ENCODE measurements at regions not wholly inside any gene's neighbourhood (a gene's known extent, or its start where the extent isn't known, plus 50 kb on each side); places are given as distances from the start of the nearest gene placed in this dataset.

DNA sequence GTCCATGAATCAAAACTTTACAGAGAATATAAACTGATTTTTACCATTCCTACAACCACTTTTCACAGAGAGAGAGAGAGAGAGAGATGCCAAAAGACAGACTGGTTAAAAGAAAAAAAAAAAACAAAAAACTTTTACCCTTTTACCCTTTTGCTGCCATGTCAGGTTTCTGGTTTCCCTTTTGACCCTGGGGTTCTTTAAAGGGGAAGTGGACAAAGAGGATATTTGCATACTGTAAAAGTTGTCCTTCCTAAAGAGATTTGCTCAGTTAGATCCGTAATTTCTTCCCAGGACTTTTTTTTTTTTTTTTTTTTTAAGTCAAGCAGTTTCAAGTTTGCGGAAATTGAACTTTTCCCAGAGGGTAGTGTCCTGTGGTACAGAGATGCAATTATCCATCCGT, 287.8 kb upstream of the RGS18 start:
- Histone ChIP-seq H3K4me1 (ENCODE audit: control insufficient read depth, insufficient read depth, low read length) (no peaks in the 10 kb centered on the region), H3K4me3 (ENCODE audit: low read length) (no peak overlapping the region), H3K36me3 (ENCODE audit: control insufficient read depth, insufficient read depth, low read length) (no peaks in the 10 kb centered on the region), H3K27me3 (ENCODE audit: control insufficient read depth, insufficient read depth, low read length) (no peaks in the 10 kb centered on the region), H3K9me3 (ENCODE audit: control insufficient read depth, low read depth, low read length) (no peaks in the 10 kb centered on the region), H3K27ac (ENCODE audit: low read length) (no peak overlapping the region)
- WGBS (ENCODE audit: insufficient coverage, low lambda C conversion rate) = no CpG with 5 or more reads among the region's 3 CpGs
- DNase-seq = no peak

DNA sequence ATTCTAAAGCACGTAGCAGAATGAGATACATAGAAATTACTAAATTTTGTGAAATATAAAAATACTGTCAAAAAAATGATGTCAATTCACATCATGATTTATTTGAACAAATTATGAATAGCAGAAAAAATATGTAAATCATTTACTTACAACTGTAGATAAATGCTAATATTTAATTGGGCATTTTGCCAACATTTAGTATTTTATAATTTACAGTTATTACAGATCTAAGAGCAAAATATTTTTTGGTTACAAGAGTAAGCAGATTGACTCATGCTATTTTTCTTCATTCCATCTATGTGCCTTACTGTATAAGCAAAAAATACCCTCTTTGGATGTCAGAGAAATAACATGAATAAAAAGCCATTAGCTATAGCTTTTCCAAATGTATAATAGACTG, 282.3 kb upstream of the RGS18 start:
- 88% methylated on average over 1 of the region's 1 CpG for WGBS (ENCODE audit: insufficient coverage, low lambda C conversion rate)
- no peaks in the 10 kb centered on the region for H3K36me3 ChIP-seq (ENCODE audit: control insufficient read depth, insufficient read depth, low read length)
- H3K4me3 ChIP-seq (ENCODE audit: low read length) = no peak overlapping the region
- no peak overlapping the region for H3K27ac ChIP-seq (ENCODE audit: low read length)
- H3K4me1 ChIP-seq (ENCODE audit: control insufficient read depth, insufficient read depth, low read length) = no peaks in the 10 kb centered on the region
- no peak for DNase-seq
- H3K9me3 ChIP-seq (ENCODE audit: control insufficient read depth, low read depth, low read length) = no peaks in the 10 kb centered on the region
- no peaks in the 10 kb centered on the region for H3K27me3 ChIP-seq (ENCODE audit: control insufficient read depth, insufficient read depth, low read length)

DNA sequence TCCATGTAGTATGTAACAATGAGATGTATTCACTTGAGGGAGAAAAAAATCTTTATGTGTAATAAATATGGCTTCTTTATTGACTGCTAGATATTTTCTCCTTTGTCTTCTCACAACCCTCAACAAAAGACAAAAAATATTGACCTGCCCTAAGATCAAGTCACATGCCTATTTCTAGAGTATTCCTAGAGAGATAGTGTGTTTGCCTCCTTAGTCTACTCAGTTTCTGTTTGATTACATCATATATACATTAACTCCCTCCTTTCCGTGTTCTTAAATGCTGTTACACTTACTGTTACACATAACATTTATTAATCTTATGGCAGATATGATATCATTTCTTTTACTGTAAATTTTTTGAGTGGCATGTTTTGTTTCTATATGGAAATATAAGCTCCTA, 281.6 kb upstream of the RGS18 start:
- Histone ChIP-seq H3K36me3 (ENCODE audit: control insufficient read depth, insufficient read depth, low read length) (no peaks in the 10 kb centered on the region), H3K27ac (ENCODE audit: low read length) (no peak overlapping the region), H3K27me3 (ENCODE audit: control insufficient read depth, insufficient read depth, low read length) (no peaks in the 10 kb centered on the region), H3K9me3 (ENCODE audit: control insufficient read depth, low read depth, low read length) (no peaks in the 10 kb centered on the region), H3K4me1 (ENCODE audit: control insufficient read depth, insufficient read depth, low read length) (no peaks in the 10 kb centered on the region), H3K4me3 (ENCODE audit: low read length) (no peak overlapping the region)
- DNase-seq = no peak
- WGBS (ENCODE audit: insufficient coverage, low lambda C conversion rate) = 83% methylated on average over 1 of the region's 1 CpG

DNA sequence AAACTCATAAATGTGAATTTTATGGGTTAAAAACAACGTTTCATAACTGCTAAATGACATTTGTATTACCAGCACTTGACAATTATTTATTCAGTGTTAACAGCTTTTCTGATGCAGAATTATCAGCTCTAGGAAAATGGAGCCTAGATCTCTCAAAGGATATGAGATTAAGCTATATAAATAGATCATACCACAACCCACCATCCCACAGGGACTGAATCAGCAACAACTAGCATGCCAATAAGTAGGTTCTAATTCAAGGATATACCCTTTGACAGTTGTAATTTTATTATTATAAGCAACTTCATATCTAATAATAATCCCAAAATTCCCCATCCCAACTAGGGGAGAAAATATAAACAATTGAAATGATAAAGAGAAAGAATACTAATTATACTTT, 275.4 kb upstream of the RGS18 start:
- Histone ChIP-seq H3K4me3 (ENCODE audit: low read length) (no peak overlapping the region), H3K9me3 (ENCODE audit: control insufficient read depth, low read depth, low read length) (no peaks in the 10 kb centered on the region), H3K36me3 (ENCODE audit: control insufficient read depth, insufficient read depth, low read length) (no peaks in the 10 kb centered on the region), H3K4me1 (ENCODE audit: control insufficient read depth, insufficient read depth, low read length) (no peaks in the 10 kb centered on the region), H3K27ac (ENCODE audit: low read length) (no peak overlapping the region), H3K27me3 (ENCODE audit: control insufficient read depth, insufficient read depth, low read length) (no peaks in the 10 kb centered on the region)
- no CpG with 5 or more reads among the region's 1 CpG for WGBS (ENCODE audit: insufficient coverage, low lambda C conversion rate)
- DNase-seq = no peak

DNA sequence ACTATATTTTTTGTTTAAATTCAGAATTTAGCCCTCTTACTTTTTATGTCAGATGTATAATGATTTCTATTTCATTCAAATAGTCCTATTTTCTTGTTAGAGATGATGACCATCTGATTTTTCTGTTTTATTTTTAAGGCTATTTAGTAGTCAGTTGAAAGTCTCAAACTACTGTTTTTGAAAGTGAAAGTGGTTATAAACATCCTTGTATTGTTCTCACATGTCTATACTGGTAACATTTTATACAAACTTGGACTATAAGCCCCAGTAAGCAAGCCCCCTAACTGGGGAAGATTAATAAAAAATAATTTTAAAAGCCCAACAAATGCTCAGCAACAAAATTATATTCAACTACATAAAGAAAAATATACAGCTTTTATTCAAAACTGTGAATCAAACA, 271.3 kb upstream of the RGS18 start:
- DNase-seq = no peak
- Histone ChIP-seq H3K27ac (ENCODE audit: low read length) (no peak overlapping the region), H3K9me3 (ENCODE audit: control insufficient read depth, low read depth, low read length) (no peaks in the 10 kb centered on the region), H3K27me3 (ENCODE audit: control insufficient read depth, insufficient read depth, low read length) (no peaks in the 10 kb centered on the region), H3K4me3 (ENCODE audit: low read length) (no peak overlapping the region), H3K36me3 (ENCODE audit: control insufficient read depth, insufficient read depth, low read length) (no peaks in the 10 kb centered on the region), H3K4me1 (ENCODE audit: control insufficient read depth, insufficient read depth, low read length) (no peaks in the 10 kb centered on the region)

DNA sequence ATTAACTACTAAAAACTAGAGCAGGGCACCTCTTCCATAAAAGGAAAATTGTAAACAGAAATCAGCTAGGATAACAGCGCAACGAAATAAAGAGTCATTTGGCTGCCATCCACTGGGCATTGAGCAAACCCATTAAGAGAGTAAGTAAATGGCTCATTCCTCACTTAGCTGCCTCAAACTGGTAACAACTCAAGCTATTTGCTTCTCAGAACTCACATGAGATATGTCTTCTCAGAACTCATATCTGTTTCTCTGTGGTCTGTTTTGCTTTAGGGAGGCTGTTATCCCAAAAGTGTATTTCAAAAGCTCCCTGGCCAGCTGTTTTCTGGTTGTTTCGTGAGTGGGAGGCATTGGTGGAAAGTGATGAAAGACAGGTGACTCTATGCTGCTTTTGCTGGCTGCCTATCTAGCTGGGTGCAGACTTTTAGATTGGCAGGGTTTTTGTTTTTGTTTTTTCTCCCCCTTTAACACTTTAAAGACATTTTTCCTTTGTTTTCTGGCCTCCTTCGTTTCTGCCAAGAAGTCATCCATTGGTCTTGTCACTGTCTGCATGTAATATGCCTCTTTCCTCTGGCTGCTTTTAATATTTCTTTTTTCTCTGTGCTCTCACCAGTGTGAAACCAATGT, 269.2 kb upstream of the RGS18 start:
- H3K36me3 ChIP-seq (ENCODE audit: control insufficient read depth, insufficient read depth, low read length) = no peaks in the 10 kb centered on the region
- no peak overlapping the region for H3K27ac ChIP-seq (ENCODE audit: low read length)
- no peaks in the 10 kb centered on the region for H3K9me3 ChIP-seq (ENCODE audit: control insufficient read depth, low read depth, low read length)
- no peak for DNase-seq
- H3K27me3 ChIP-seq (ENCODE audit: control insufficient read depth, insufficient read depth, low read length) = no peaks in the 10 kb centered on the region
- no peaks in the 10 kb centered on the region for H3K4me1 ChIP-seq (ENCODE audit: control insufficient read depth, insufficient read depth, low read length)
- H3K4me3 ChIP-seq (ENCODE audit: low read length) = no peak overlapping the region
- 63% methylated on average over 1 of the region's 4 CpGs for WGBS (ENCODE audit: insufficient coverage, low lambda C conversion rate)

DNA sequence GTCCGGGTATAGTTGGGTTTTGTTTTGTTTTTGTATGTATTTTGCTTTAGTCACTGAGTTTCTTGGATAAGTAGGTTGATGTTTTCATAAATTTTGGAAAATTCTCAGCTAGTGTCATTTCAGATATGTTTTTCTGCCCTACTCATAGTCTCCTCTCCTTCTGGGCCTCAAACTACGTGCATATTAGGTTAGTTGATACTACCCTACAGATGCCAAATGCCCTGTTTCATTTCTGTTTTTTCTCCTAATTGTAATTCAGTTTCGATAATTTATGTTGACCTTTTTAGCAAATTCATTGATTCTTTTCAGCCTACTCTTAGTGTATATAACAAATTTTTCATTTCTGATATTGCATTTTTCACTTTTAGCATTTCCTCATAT, 268.6 kb upstream of the RGS18 start:
- DNase-seq = no peak
- WGBS (ENCODE audit: insufficient coverage, low lambda C conversion rate) = 90% methylated on average over 2 of the region's 3 CpGs
- H3K27me3 ChIP-seq (ENCODE audit: control insufficient read depth, insufficient read depth, low read length) = no peaks in the 10 kb centered on the region
- H3K9me3 ChIP-seq (ENCODE audit: control insufficient read depth, low read depth, low read length) = no peaks in the 10 kb centered on the region
- H3K4me1 ChIP-seq (ENCODE audit: control insufficient read depth, insufficient read depth, low read length) = no peaks in the 10 kb centered on the region
- no peaks in the 10 kb centered on the region for H3K36me3 ChIP-seq (ENCODE audit: control insufficient read depth, insufficient read depth, low read length)
- no peak overlapping the region for H3K27ac ChIP-seq (ENCODE audit: low read length)
- H3K4me3 ChIP-seq (ENCODE audit: low read length) = no peak overlapping the region

DNA sequence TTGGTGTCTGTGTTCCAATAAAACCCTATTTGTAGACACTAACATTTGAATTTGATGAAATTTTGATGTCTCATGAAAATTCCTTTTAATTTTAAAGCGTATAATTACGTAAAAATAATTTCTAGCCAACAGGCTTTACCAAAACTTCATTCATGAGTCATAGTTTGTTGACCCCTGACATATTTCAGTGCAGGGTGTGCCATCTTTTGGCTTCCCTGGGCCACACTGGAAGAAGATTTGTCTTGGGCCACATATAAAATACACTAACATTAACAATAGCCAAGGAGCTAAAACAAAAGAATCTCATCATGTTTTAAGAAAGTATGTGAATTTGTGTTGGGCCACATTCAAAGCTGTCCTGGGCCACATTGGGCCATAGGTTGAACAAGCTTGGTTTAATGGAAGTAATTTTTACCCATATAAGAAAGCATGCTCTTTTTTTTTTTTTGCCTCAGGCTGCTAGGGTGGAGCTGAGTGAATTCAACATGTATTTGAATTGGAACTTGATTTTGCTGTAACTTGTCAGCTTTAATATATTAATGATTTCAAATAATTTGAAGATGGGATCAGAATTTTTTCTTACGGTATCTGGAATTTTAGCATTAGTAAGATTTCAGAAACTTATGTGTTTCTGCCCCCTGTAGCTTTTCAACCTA, 267.7 kb upstream of the RGS18 start:
- WGBS (ENCODE audit: insufficient coverage, low lambda C conversion rate) = 100% methylated on average over 1 of the region's 3 CpGs
- H3K36me3 ChIP-seq (ENCODE audit: control insufficient read depth, insufficient read depth, low read length) = no peaks in the 10 kb centered on the region
- no peaks in the 10 kb centered on the region for H3K27me3 ChIP-seq (ENCODE audit: control insufficient read depth, insufficient read depth, low read length)
- H3K4me3 ChIP-seq (ENCODE audit: low read length) = no peak overlapping the region
- no peaks in the 10 kb centered on the region for H3K9me3 ChIP-seq (ENCODE audit: control insufficient read depth, low read depth, low read length)
- DNase-seq = no peak
- no peaks in the 10 kb centered on the region for H3K4me1 ChIP-seq (ENCODE audit: control insufficient read depth, insufficient read depth, low read length)
- H3K27ac ChIP-seq (ENCODE audit: low read length) = no peak overlapping the region

DNA sequence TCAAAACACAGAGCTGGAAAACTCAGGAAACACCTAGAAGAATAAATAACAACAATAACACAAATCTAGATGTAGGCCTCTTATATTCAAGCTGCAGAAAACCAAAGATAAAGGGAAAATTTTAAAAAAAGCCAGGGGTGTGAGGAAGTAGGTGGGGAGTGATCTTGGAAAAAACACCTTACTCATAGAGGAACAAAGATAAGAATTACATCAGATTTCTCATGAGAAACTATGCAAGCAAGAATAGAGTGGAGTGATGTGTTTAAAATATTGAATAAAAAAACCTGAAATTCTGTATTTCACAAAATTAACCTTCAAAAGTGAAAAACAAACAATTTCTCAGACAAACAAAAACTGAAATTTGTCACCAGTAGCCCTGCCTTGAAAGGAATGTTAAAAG, 265.5 kb upstream of the RGS18 start:
- no peak overlapping the region for H3K27ac ChIP-seq (ENCODE audit: low read length)
- no peak for DNase-seq
- H3K36me3 ChIP-seq (ENCODE audit: control insufficient read depth, insufficient read depth, low read length) = no peaks in the 10 kb centered on the region
- H3K9me3 ChIP-seq (ENCODE audit: control insufficient read depth, low read depth, low read length) = no peaks in the 10 kb centered on the region
- no peaks in the 10 kb centered on the region for H3K27me3 ChIP-seq (ENCODE audit: control insufficient read depth, insufficient read depth, low read length)
- H3K4me1 ChIP-seq (ENCODE audit: control insufficient read depth, insufficient read depth, low read length) = no peaks in the 10 kb centered on the region
- no peak overlapping the region for H3K4me3 ChIP-seq (ENCODE audit: low read length)

DNA sequence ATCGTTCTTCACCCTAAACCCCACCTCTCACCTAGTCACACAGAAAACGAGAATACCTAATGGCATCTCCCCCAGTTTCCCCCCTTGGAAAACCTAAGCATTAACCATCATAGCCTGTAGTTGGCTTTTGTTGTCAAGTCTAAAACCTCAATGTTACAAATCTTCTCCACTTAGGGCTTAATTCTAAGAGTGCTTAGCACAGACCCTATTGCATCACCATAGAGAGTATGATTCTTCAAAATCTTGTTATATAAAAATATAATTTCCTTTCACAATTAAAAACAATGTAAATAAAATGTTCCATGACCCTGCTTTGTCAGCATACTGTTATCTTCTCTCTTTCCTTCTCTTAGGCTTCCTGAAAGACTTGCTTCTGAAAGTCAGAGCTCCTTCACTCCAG, 263.2 kb upstream of the RGS18 start:
- H3K27ac ChIP-seq (ENCODE audit: low read length) = no peak overlapping the region
- H3K4me3 ChIP-seq (ENCODE audit: low read length) = no peak overlapping the region
- H3K9me3 ChIP-seq (ENCODE audit: control insufficient read depth, low read depth, low read length) = no peaks in the 10 kb centered on the region
- DNase-seq = no peak
- no peaks in the 10 kb centered on the region for H3K27me3 ChIP-seq (ENCODE audit: control insufficient read depth, insufficient read depth, low read length)
- WGBS (ENCODE audit: insufficient coverage, low lambda C conversion rate) = no CpG with 5 or more reads among the region's 2 CpGs
- H3K36me3 ChIP-seq (ENCODE audit: control insufficient read depth, insufficient read depth, low read length) = no peaks in the 10 kb centered on the region
- no peaks in the 10 kb centered on the region for H3K4me1 ChIP-seq (ENCODE audit: control insufficient read depth, insufficient read depth, low read length)

DNA sequence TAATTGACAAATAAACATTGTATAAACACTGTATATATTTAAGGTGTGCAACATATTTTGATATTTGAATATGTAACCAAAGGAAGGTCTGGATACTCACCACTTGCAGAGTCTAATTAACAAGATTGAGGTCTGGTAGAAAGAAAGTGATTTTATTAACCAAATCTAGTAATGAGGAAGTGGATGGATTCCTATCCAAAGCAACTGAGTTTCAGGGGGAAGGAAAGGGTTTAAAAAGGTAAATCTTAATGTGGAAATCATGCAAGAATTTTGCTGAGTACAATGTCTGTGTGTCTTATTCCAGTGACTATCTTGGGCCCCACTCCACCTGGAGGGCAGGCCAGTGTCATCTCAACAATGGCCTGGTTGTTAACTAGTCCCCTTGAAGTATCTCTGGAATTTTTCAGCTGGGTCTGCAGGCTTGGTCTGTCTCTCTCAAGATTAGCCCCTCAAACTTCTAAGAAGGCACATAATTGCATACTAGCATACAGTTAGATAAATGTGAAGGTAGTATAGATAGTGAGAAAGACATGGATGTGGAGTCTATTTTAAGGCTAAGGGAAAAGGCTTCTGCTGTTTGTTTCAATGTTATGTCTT, 262.7 kb upstream of the RGS18 start:
- Histone ChIP-seq H3K27me3 (ENCODE audit: control insufficient read depth, insufficient read depth, low read length) (no peaks in the 10 kb centered on the region), H3K4me1 (ENCODE audit: control insufficient read depth, insufficient read depth, low read length) (no peaks in the 10 kb centered on the region), H3K9me3 (ENCODE audit: control insufficient read depth, low read depth, low read length) (no peaks in the 10 kb centered on the region), H3K4me3 (ENCODE audit: low read length) (no peak overlapping the region), H3K36me3 (ENCODE audit: control insufficient read depth, insufficient read depth, low read length) (no peaks in the 10 kb centered on the region), H3K27ac (ENCODE audit: low read length) (no peak overlapping the region)
- no peak for DNase-seq

Data from large intestine (tissue), 3 donors.